HepG2 (cell line): ENCODE measurements at regions not wholly inside any gene's neighbourhood (a gene's known extent, or its start where the extent isn't known, plus 50 kb on each side); places are given as distances from the start of the nearest gene placed in this dataset.

Source experiments
- ATF7 ChIP-seq, 2 experiments: fragments of 450-650 bp in 1 of 2; sonication (generic) in 1 of 2; formaldehyde crosslinking in 1 of 2; IDR thresholded peaks; 2 replicates each; pipeline versions ENCODE4 v1.4.0 to v1.6.1; 2016 to 2020; ENCODE audit warnings: antibody characterized with exemption in 1 of 2, mild to moderate bottlenecking in 1 of 2, missing genetic modification reagents in 1 of 2
- HNRNPL ChIP-seq: fragments of 200-400 bp; formaldehyde crosslinking; IDR thresholded peaks from 2 replicates; pipeline ENCODE4 v1.6.1; 2017; ENCODE audit warnings: mild to moderate bottlenecking, low read depth, low read length
- TFE3 ChIP-seq: IDR thresholded peaks from 2 replicates; pipeline ENCODE4 v1.6.1; 2016
- ZNF547 ChIP-seq: sonication (generic); formaldehyde crosslinking; IDR thresholded peaks from 2 replicates; pipeline ENCODE4 v1.5.1; 2020; ENCODE audit warnings: mild to moderate bottlenecking, missing genetic modification reagents
- ZNF589 ChIP-seq: sonication (generic); formaldehyde crosslinking; conservative IDR thresholded peaks from 2 replicates; pipeline ENCODE4 v1.8.0; 2022; ENCODE audit warnings: mild to moderate bottlenecking, moderate library complexity, missing genetic modification reagents
- TF ChIP-seq, protein P1 (sequence below): IDR thresholded peaks from 2 replicates; pipeline ENCODE4 v1.6.1; 2016; ENCODE audit warnings: mild to moderate bottlenecking, missing biosample characterization, missing genetic modification reagents
- TF ChIP-seq, protein P2 (sequence below): sonication (generic); formaldehyde crosslinking; IDR thresholded peaks from 2 replicates; pipeline ENCODE4 v1.5.1; 2020; ENCODE audit warnings: mild to moderate bottlenecking, missing genetic modification reagents, moderate library complexity

GRCh38 chr12:124681779-124682391 is 114.5 kb upstream of the NCOR2 start (continued):
- TF ChIP-seq TFE3 (CRISPR knock-in tag) = 0 out of 2 replicates have a peak, but pooled peaks have one; percentile 0
- no peak for TF ChIP-seq ZNF589 (CRISPR knock-in tag)
- 0 out of 2 replicates have a peak, but pooled peaks have one; percentile 41 for TF ChIP-seq HNRNPL
- TF ChIP-seq ATF7 (IDR thresholded peaks at IDR 0.05) = peak; percentile 68
- no peak for TF ChIP-seq ATF7 (CRISPR knock-in tag; IDR thresholded peaks at IDR 0.05)
- TF ChIP-seq, protein P1, sequence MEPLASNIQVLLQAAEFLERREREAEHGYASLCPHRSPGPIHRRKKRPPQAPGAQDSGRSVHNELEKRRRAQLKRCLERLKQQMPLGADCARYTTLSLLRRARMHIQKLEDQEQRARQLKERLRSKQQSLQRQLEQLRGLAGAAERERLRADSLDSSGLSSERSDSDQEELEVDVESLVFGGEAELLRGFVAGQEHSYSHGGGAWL (CRISPR knock-in tag) = 0 out of 2 replicates have a peak, but pooled peaks have one; percentile 3
- TF ChIP-seq, protein P2, sequence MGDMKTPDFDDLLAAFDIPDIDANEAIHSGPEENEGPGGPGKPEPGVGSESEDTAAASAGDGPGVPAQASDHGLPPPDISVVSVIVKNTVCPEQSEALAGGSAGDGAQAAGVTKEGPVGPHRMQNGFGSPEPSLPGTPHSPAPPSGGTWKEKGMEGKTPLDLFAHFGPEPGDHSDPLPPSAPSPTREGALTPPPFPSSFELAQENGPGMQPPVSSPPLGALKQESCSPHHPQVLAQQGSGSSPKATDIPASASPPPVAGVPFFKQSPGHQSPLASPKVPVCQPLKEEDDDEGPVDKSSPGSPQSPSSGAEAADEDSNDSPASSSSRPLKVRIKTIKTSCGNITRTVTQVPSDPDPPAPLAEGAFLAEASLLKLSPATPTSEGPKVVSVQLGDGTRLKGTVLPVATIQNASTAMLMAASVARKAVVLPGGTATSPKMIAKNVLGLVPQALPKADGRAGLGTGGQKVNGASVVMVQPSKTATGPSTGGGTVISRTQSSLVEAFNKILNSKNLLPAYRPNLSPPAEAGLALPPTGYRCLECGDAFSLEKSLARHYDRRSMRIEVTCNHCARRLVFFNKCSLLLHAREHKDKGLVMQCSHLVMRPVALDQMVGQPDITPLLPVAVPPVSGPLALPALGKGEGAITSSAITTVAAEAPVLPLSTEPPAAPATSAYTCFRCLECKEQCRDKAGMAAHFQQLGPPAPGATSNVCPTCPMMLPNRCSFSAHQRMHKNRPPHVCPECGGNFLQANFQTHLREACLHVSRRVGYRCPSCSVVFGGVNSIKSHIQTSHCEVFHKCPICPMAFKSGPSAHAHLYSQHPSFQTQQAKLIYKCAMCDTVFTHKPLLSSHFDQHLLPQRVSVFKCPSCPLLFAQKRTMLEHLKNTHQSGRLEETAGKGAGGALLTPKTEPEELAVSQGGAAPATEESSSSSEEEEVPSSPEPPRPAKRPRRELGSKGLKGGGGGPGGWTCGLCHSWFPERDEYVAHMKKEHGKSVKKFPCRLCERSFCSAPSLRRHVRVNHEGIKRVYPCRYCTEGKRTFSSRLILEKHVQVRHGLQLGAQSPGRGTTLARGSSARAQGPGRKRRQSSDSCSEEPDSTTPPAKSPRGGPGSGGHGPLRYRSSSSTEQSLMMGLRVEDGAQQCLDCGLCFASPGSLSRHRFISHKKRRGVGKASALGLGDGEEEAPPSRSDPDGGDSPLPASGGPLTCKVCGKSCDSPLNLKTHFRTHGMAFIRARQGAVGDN (CRISPR knock-in tag) = peak; percentile 33; the same call in 1 of the 2 replicates
- TF ChIP-seq ZNF547 (CRISPR knock-in tag) = no peak
